Fibroblast of pulmonary artery (primary cell): ENCODE measurements at regions not wholly inside any gene's neighbourhood (a gene's known extent, or its start where the extent isn't known, plus 50 kb on each side); places are given as distances from the start of the nearest gene placed in this dataset.
A peak's percentile ranks its signal among the peaks of the same experiment; 100 is the strongest.

ENCODE experiments used
- DNase-seq: peaks from one replicate; pipeline ENCODE4 v3.0.0-alpha.2; 2010; ENCODE audit warnings: low read depth
- H3K4me3 ChIP-seq: replicated peaks from 2 replicates; pipeline ENCODE4 v1.5.1; 2011; ENCODE audit warnings: low read depth, mild to moderate bottlenecking, control low read depth, low read length, moderate library complexity
- CTCF ChIP-seq: IDR thresholded peaks from 2 replicates; pipeline ENCODE4 v1.5.1; 2011; ENCODE audit warnings: mild to moderate bottlenecking, control low read depth, low read length, inconsistent platforms; ENCODE audit errors: missing control alignments

GRCh38 chr18:55849391-55849790 is 261.4 kb upstream of the TCF4 start:
- no peak overlapping the region for H3K4me3 ChIP-seq
- no peak for DNase-seq
- no peak for TF ChIP-seq CTCF

GRCh38 chr18:55847960-55848359 is 260.0 kb upstream of the TCF4 start:
- no peak for DNase-seq
- H3K4me3 ChIP-seq, result no peak overlapping the region
- TF ChIP-seq CTCF, result no peak

- no peak overlapping the region for H3K4me3 ChIP-seq
- no peak for TF ChIP-seq CTCF
- DNase-seq, result no peak
Observed at GRCh38 chr18:55845221-55845620, 257.2 kb upstream of the TCF4 start.

GRCh38 chr18:55844382-55844781 is 256.4 kb upstream of the TCF4 start:
- H3K4me3 ChIP-seq, result no peak overlapping the region
- TF ChIP-seq CTCF, result no peak
- DNase-seq, result no peak

GRCh38 chr18:55841314-55841713 is 253.3 kb upstream of the TCF4 start:
- no peak for DNase-seq
- no peak for TF ChIP-seq CTCF
- no peak overlapping the region for H3K4me3 ChIP-seq

GRCh38 chr18:55840601-55841170 is 252.7 kb upstream of the TCF4 start:
- DNase-seq, result no peak
- no peak for TF ChIP-seq CTCF
- H3K4me3 ChIP-seq, result no peak overlapping the region

- H3K4me3 ChIP-seq, result no peak overlapping the region
- no peak for TF ChIP-seq CTCF
- peak; percentile 41 for DNase-seq
Observed at GRCh38 chr18:55839343-55839742, 251.4 kb upstream of the TCF4 start.
